Stomach (tissue), 8 donors: ENCODE measurements at regions not wholly inside any gene's neighbourhood (a gene's known extent, or its start where the extent isn't known, plus 50 kb on each side); places are given as distances from the start of the nearest gene placed in this dataset.
A peak's percentile ranks its signal among the peaks of the same experiment; 100 is the strongest.

Source experiments
- DNase-seq, 2 donors: peaks; one replicate each; pipeline versions ENCODE4 v3.0.0 to v3.0.0-alpha.2; 2013 to 2019
- H3K27ac ChIP-seq, 5 donors: fragments of 200-600 bp in 4 of 5; sonication (generic) in 4 of 5; one replicate each; pipeline ENCODE4 v1.5.1; 2013 to 2019; ENCODE audit warnings: mild to moderate bottlenecking in 1 of 5, moderate library complexity in 1 of 5
- H3K27me3 ChIP-seq, 3 donors: fragments of 200-600 bp; sonication (generic); one replicate each; pipeline ENCODE4 v1.5.1; 2017 to 2019; ENCODE audit warnings: mixed run types in 1 of 3
- H3K36me3 ChIP-seq, 4 donors: fragments of 200-600 bp; sonication (generic); 1 replicate in 3 of 4; 2 replicates in 1 of 4; pipeline ENCODE4 v1.5.1; 2016 to 2019
- H3K4me1 ChIP-seq, 4 donors: fragments of 200-600 bp; sonication (generic); one replicate each; pipeline ENCODE4 v1.5.1; 2016 to 2019
- H3K4me3 ChIP-seq, 4 donors: fragments of 200-600 bp; sonication (generic) in 3 of 4; one replicate each; pipeline ENCODE4 v1.5.1; 2016 to 2019; ENCODE audit warnings: mild to moderate bottlenecking in 1 of 4
- H3K9me3 ChIP-seq, 4 donors: fragments of 200-600 bp; sonication (generic); one replicate each; pipeline ENCODE4 v1.5.1; 2016 to 2019
- EP300 ChIP-seq: sonication (generic); formaldehyde crosslinking; IDR thresholded peaks from one replicate; pipeline ENCODE4 v1.6.1; 2017; ENCODE audit warnings: antibody characterized with exemption
- POLR2A ChIP-seq, 4 donors: fragments of 450-650 bp; IDR thresholded peaks; one replicate each; pipeline ENCODE4 v1.6.1; 2016; ENCODE audit warnings: antibody characterized with exemption in 4 of 4, control low read depth in 2 of 4, mild to moderate bottlenecking in 1 of 4, moderate library complexity in 1 of 4
- POLR2AphosphoS5 ChIP-seq, 3 donors: sonication (generic); formaldehyde crosslinking; IDR thresholded peaks; one replicate each; pipeline ENCODE4 v1.6.1; 2016; ENCODE audit warnings: antibody characterized with exemption in 3 of 3
- WGBS, 5 donors: extraction: QIAGEN DNeasy Blood & Tissue Kit in 3 of 5; methylation state at CpG; one replicate each; pipeline versions ENCODE4 v1.1.5 to v1.1.7; 2013 to 2018; 5-methylcytosine and 5-hydroxymethylcytosine counted together
- intact Hi-C: fragments of 100-400 bp; cut with DNase I; formaldehyde crosslinking; loops from one replicate; pipeline ENCODE4 v1.15.1; 2023; ENCODE audit warnings: low total_unique reads
- TF ChIP-seq, protein P1 (sequence below), 7 experiments: fragments of 450-650 bp in 4 of 7; fragments of 200-600 bp in 3 of 7; sonication (generic) in 3 of 7; IDR thresholded peaks; one replicate each; pipeline ENCODE4 v1.5.1; 2016 to 2019; ENCODE audit warnings: antibody characterized with exemption in 7 of 7, control low read depth in 2 of 7, mild to moderate bottlenecking in 1 of 7
- donor health status: healthy with polysubstance abuse.
- donor health status: Bipolar disorder and iron deficiency.
- donor health status: healthy.

GRCh38 chr1:168966636-168967035 is 139.9 kb upstream of the ATP1B1 start:
- Histone ChIP-seq H3K27me3 (no peaks in the 10 kb centered on the region), H3K27ac (no peak overlapping the region), H3K9me3 (no peaks in the 10 kb centered on the region), H3K36me3 (no peaks in the 10 kb centered on the region), H3K4me3 (no peak overlapping the region), H3K4me1 (peaks cover 0 to 9% (median 0%) of the 10 kb centered on the region in 4 donors)
- WGBS, 5 donors, result 87 to 100% (median 90%) methylated on average over 2 of the region's 2 CpGs
- no peak for DNase-seq
- no peak for TF ChIP-seq EP300
- TF ChIP-seq, protein P1, sequence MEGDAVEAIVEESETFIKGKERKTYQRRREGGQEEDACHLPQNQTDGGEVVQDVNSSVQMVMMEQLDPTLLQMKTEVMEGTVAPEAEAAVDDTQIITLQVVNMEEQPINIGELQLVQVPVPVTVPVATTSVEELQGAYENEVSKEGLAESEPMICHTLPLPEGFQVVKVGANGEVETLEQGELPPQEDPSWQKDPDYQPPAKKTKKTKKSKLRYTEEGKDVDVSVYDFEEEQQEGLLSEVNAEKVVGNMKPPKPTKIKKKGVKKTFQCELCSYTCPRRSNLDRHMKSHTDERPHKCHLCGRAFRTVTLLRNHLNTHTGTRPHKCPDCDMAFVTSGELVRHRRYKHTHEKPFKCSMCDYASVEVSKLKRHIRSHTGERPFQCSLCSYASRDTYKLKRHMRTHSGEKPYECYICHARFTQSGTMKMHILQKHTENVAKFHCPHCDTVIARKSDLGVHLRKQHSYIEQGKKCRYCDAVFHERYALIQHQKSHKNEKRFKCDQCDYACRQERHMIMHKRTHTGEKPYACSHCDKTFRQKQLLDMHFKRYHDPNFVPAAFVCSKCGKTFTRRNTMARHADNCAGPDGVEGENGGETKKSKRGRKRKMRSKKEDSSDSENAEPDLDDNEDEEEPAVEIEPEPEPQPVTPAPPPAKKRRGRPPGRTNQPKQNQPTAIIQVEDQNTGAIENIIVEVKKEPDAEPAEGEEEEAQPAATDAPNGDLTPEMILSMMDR (IDR thresholded peaks at IDR 0.05), result no peak
- no peak for TF ChIP-seq POLR2AphosphoS5 (IDR thresholded peaks at IDR 0.05)
- TF ChIP-seq POLR2A (IDR thresholded peaks at IDR 0.05), result no peak
- intact Hi-C loops, result no loop called here

GRCh38 chr1:168970926-168971659 is 135.4 kb upstream of the ATP1B1 start:
- Histone ChIP-seq H3K4me3 (no peak overlapping the region), H3K36me3 (no peaks in the 10 kb centered on the region), H3K4me1 (peaks cover 0 to 39% (median 17%) of the 10 kb centered on the region in 4 donors), H3K27ac (no peak overlapping the region), H3K9me3 (no peaks in the 10 kb centered on the region), H3K27me3 (no peaks in the 10 kb centered on the region)
- intact Hi-C loops, result no loop called here
- TF ChIP-seq EP300 (no peak), POLR2AphosphoS5 (IDR thresholded peaks at IDR 0.05) (no peak), POLR2A (IDR thresholded peaks at IDR 0.05) (no peak)
- TF ChIP-seq, protein P1 (IDR thresholded peaks at IDR 0.05), result no peak
- no peak for DNase-seq
- WGBS, 5 donors, result 71 to 84% (median 74%) methylated on average over 7 of the region's 7 CpGs

DNA sequence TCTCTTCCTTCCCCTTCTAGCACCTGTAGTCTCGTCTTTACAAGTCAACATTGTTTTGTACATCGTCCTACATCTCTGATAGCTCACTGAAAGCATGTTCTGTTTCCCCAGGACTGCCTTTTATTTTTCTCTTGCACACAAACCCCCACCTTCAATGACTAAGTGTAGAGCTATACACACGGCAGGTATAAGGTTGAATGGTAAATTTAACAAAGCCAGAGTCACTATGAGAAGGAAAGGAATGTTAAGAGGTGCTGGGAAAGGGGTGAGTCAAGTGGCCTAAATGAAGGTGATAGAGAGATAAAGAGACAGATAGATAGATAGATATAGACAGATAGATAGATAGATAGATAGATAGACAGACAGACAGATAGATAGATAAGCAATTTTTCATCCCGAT is 134.3 kb upstream of the ATP1B1 start:
- Histone ChIP-seq H3K4me3 (no peak overlapping the region), H3K36me3 (no peaks in the 10 kb centered on the region), H3K4me1 (peaks cover 0 to 44% (median 19%) of the 10 kb centered on the region in 4 donors), H3K9me3 (no peaks in the 10 kb centered on the region), H3K27ac (peak overlapping the region in 2 of 5 donors; percentile 54 to 62), H3K27me3 (no peaks in the 10 kb centered on the region)
- no peak for TF ChIP-seq POLR2AphosphoS5 (IDR thresholded peaks at IDR 0.05)
- TF ChIP-seq, protein P1 (IDR thresholded peaks at IDR 0.05), result no peak
- TF ChIP-seq POLR2A (IDR thresholded peaks at IDR 0.05), result no peak
- no peak for TF ChIP-seq EP300
- DNase-seq, result no peak
- 62 to 75% (median 69%) methylated on average over 4 of the region's 4 CpGs for whole genome bisulfite sequencing, 5 donors
- intact Hi-C loops, result no loop called here

DNA sequence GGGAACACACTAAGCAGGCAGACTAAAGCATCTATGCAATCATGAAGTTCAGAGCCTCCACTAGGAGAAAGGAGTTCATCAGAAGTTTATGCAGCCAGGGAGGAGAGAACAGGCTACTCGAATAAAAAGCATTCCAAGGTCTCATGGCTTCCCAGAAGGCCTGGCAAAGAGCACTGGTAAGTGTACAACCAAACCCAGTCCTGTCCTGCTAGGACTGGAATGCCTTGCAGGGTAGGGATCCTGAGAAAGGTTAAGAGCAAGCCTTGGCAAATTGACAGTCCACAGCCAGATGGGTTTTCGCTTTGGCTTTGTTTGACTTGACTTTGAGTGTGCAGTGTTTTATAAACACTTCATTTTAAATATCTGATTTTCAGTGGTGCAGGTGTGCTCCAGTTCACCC is 133.6 kb upstream of the ATP1B1 start:
- H3K4me1 ChIP-seq, result peaks cover 0 to 47% (median 19%) of the 10 kb centered on the region in 4 donors
- H3K27ac ChIP-seq, result peak overlapping the region; percentile 8 to 62 (median 54)
- H3K36me3 ChIP-seq, result no peaks in the 10 kb centered on the region
- WGBS, 5 donors, result 18 to 47% (median 25%) methylated on average over 2 of the region's 2 CpGs
- no peaks in the 10 kb centered on the region for H3K9me3 ChIP-seq
- TF ChIP-seq POLR2A (IDR thresholded peaks at IDR 0.05) (no peak), POLR2AphosphoS5 (IDR thresholded peaks at IDR 0.05) (peak in 1 of 3 donors; percentile 82), EP300 (no peak)
- peak; percentile 41 to 73 for DNase-seq
- H3K4me3 ChIP-seq, result no peak overlapping the region
- no peaks in the 10 kb centered on the region for H3K27me3 ChIP-seq
- intact Hi-C loops, result no loop called here

GRCh38 chr1:168974117-168974516 is 132.4 kb upstream of the ATP1B1 start:
- intact Hi-C loops, result no loop called here

More at GRCh38 chr1:168974117-168974516, 132.4 kb upstream of the ATP1B1 start:
- no peaks in the 10 kb centered on the region for H3K9me3 ChIP-seq
- TF ChIP-seq POLR2A (IDR thresholded peaks at IDR 0.05) (no peak), POLR2AphosphoS5 (IDR thresholded peaks at IDR 0.05) (no peak), EP300 (no peak)
- TF ChIP-seq, protein P1 (IDR thresholded peaks at IDR 0.05), result no peak
- peak overlapping the region in 2 of 5 donors; percentile 54 to 62 for H3K27ac ChIP-seq
- H3K4me3 ChIP-seq, result no peak overlapping the region
- no peaks in the 10 kb centered on the region for H3K36me3 ChIP-seq
- H3K27me3 ChIP-seq, result no peaks in the 10 kb centered on the region
- DNase-seq, result no peak
- 51 to 65% (median 54%) methylated on average over 5 of the region's 5 CpGs for WGBS, 5 donors
- H3K4me1 ChIP-seq, result peaks cover 0 to 51% (median 19%) of the 10 kb centered on the region in 4 donors
